HFFc6 (cell line): ENCODE measurements at regions not wholly inside any gene's neighbourhood (a gene's known extent, or its start where the extent isn't known, plus 50 kb on each side); places are given as distances from the start of the nearest gene placed in this dataset.

Experiments used
- DNase-seq: peaks from one replicate; pipeline ENCODE4 v3.0.0-alpha.2; 2018
- H3K27ac Mint-ChIP-seq: 2 replicates; pipeline ENCODE4 v1.8.0; 2020; ENCODE audit warnings: mild to moderate bottlenecking, mixed read lengths
- H3K27me3 Mint-ChIP-seq: 2 replicates; pipeline ENCODE4 v1.8.0; 2021; ENCODE audit warnings: mild to moderate bottlenecking, moderate library complexity, mixed read lengths; ENCODE audit not compliant: insufficient read depth
- H3K36me3 Mint-ChIP-seq: 2 replicates; pipeline ENCODE4 v1.8.0; 2021; ENCODE audit warnings: low read depth, mixed read lengths
- H3K4me1 Mint-ChIP-seq: 2 replicates; pipeline ENCODE4 v1.8.0; 2020; ENCODE audit warnings: low read depth, mixed read lengths
- H3K4me3 Mint-ChIP-seq: 2 replicates; pipeline ENCODE4 v1.8.0; 2020; ENCODE audit warnings: mild to moderate bottlenecking, moderate library complexity, mixed read lengths
- H3K9me3 Mint-ChIP-seq: 2 replicates; pipeline ENCODE4 v1.8.0; 2020; ENCODE audit warnings: mild to moderate bottlenecking, mixed read lengths
- CTCF ChIP-seq: fragments of 200-600 bp; sonication (generic); IDR thresholded peaks from 2 replicates; pipeline ENCODE4 v1.5.0; 2021; ENCODE audit warnings: antibody characterized with exemption, mild to moderate bottlenecking

GRCh38 chr2:138831691-138832090 lies 51.5 kb upstream of the NXPH2 start:
- Mint-ChIP-seq H3K27me3 (no peaks in the 10 kb centered on the region; the same call in 1 of the 2 replicates), H3K4me1 (no peaks in the 10 kb centered on the region), H3K9me3 (no peaks in the 10 kb centered on the region), H3K4me3 (no peak overlapping the region), H3K27ac (no peak overlapping the region), H3K36me3 (no peaks in the 10 kb centered on the region)
- no peak for DNase-seq
- TF ChIP-seq CTCF, result no peak

- Mint-ChIP-seq H3K27me3 (no peaks in the 10 kb centered on the region; the same call in none of the 2 replicates), H3K36me3 (no peaks in the 10 kb centered on the region), H3K4me3 (no peak overlapping the region), H3K4me1 (no peaks in the 10 kb centered on the region), H3K9me3 (no peaks in the 10 kb centered on the region), H3K27ac (no peak overlapping the region)
- no peak for DNase-seq
- no peak for TF ChIP-seq CTCF
Observed at GRCh38 chr2:138831154-138831553, 51.0 kb upstream of the NXPH2 start.

- Mint-ChIP-seq H3K4me3 (no peak overlapping the region), H3K9me3 (no peaks in the 10 kb centered on the region), H3K36me3 (no peaks in the 10 kb centered on the region), H3K27me3 (no peaks in the 10 kb centered on the region; the same call in none of the 2 replicates), H3K4me1 (no peaks in the 10 kb centered on the region), H3K27ac (no peak overlapping the region)
- DNase-seq, result no peak
- no peak for TF ChIP-seq CTCF
Observed at GRCh38 chr2:138830547-138830946, 50.4 kb upstream of the NXPH2 start.
